Lower leg skin (tissue), 4 donors: ENCODE measurements at regions not wholly inside any gene's neighbourhood (a gene's known extent, or its start where the extent isn't known, plus 50 kb on each side); places are given as distances from the start of the nearest gene placed in this dataset.
"Not testable (repeated sequence)": the region's sequence is repeated elsewhere in the genome, so short reads cannot be mapped to it uniquely, and the experiment has no call there.

Source experiments
- DNase-seq, 2 donors: peaks; one replicate each; pipeline ENCODE4 v3.0.0-alpha.2; 2019; ENCODE audit warnings: low spot score in 2 of 2
- H3K4me3 ChIP-seq: fragments of 200-600 bp; sonication (generic); 2 replicates; pipeline ENCODE4 v1.5.1; 2017; ENCODE audit warnings: mild to moderate bottlenecking, low read depth; ENCODE audit not compliant: poor library complexity, severe bottlenecking
- POLR2A ChIP-seq, 2 donors: fragments of 450-650 bp; IDR thresholded peaks; one replicate each; pipeline ENCODE4 v1.6.1; 2016 to 2017; ENCODE audit warnings: antibody characterized with exemption in 2 of 2, mild to moderate bottlenecking in 1 of 2, moderate library complexity in 1 of 2
- WGBS, 2 donors: methylation state at CpG; one replicate each; pipeline ENCODE4 v1.1.5; 2018; 5-methylcytosine and 5-hydroxymethylcytosine counted together
- intact Hi-C: fragments of 100-400 bp; cut with DNase I; formaldehyde crosslinking; loops from one replicate; pipeline ENCODE4 v1.15.0; 2023; ENCODE audit warnings: low total_unique reads
- TF ChIP-seq, protein P1 (sequence below), 3 donors: fragments of 450-650 bp; IDR thresholded peaks; one replicate each; pipeline ENCODE4 v1.5.1; 2016; ENCODE audit warnings: antibody characterized with exemption in 3 of 3, mild to moderate bottlenecking in 3 of 3, moderate library complexity in 2 of 3

DNA sequence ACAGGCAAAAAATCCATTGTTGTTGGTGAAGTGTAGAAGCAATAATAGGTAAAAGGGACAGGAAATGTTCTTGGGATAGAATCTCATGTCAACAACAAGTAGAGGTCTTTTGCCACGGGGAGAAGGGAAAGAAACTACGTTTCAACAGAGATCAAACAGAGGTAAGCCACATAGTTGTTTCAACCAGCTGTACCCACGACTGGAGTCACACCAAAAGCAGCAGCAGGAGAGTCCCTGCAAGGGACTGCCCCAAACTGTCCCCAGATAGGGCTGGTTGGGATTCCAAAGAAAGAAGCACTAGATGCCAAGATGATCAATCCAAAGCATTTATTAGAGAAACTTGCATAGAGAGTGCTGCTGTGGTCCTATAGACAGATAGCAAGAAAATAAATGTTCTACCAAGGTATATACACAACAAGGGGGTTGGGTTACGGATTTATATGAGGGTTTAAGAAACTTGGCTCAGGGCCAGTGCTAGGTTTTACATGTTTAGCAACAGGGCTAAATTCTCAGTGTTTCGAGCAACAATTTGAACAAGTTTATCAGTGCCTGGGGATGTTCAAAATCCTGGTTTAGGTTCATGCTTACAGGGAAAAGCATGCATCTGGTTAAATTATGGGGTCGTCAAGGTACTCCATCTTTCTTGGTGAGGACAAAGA lies 466.5 kb downstream of the MMUT start:
- TF ChIP-seq, protein P1, sequence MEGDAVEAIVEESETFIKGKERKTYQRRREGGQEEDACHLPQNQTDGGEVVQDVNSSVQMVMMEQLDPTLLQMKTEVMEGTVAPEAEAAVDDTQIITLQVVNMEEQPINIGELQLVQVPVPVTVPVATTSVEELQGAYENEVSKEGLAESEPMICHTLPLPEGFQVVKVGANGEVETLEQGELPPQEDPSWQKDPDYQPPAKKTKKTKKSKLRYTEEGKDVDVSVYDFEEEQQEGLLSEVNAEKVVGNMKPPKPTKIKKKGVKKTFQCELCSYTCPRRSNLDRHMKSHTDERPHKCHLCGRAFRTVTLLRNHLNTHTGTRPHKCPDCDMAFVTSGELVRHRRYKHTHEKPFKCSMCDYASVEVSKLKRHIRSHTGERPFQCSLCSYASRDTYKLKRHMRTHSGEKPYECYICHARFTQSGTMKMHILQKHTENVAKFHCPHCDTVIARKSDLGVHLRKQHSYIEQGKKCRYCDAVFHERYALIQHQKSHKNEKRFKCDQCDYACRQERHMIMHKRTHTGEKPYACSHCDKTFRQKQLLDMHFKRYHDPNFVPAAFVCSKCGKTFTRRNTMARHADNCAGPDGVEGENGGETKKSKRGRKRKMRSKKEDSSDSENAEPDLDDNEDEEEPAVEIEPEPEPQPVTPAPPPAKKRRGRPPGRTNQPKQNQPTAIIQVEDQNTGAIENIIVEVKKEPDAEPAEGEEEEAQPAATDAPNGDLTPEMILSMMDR (IDR thresholded peaks at IDR 0.05) = no peak
- TF ChIP-seq POLR2A (IDR thresholded peaks at IDR 0.05) = no peak
- WGBS, 2 donors = 66 to 74% methylated on average over 6 of the region's 6 CpGs
- H3K4me3 ChIP-seq = no peak overlapping the region
- intact Hi-C loops = no loop called here
- no peak for DNase-seq

DNA sequence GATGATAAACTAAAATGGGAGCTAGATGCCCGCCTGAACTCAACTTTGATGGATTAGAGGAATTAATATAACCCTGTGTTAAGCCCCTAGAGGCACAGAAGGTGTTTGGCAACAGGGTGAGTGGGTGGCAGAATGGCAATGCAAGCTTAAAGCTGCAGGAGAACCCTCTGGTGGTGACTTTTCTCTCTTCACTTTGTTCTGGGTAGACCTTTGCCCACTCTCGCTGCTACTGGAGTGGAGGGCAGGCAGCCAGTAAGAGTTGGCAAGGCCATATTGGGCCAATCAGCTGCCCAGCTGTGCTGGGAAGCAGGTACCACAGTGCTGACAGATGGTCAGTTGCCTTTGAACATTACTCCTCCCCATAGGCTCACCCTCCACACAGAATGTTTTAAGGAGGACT lies 468.2 kb downstream of the MMUT start:
- H3K4me3 ChIP-seq = no peak overlapping the region
- 53 to 76% methylated on average over 2 of the region's 2 CpGs for WGBS, 2 donors
- DNase-seq = no peak
- TF ChIP-seq POLR2A (IDR thresholded peaks at IDR 0.05) = no peak
- TF ChIP-seq, protein P1 (IDR thresholded peaks at IDR 0.05) = no peak
- intact Hi-C loops = no loop called here

DNA sequence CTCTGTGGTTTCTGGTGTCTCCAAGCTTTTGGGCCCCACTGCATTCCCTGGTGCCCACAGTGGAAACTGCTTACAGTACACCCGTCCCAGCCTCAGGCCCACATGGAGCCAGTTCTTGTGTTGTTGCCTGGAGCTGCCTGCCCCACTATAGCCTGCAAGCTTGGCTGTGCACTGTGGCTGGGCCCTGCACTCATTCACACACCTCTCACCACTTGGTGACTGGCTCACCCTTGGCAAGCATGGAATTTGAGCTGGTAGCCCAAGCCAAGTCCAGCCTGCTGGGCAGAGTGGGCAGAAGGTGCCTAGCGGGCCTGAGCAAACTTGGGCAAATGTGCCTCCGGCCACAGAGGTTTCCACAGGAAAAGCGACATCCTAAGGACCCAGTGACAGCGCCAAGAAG lies 472.3 kb downstream of the MMUT start:
- no peak for DNase-seq
- WGBS, 2 donors = 91 to 93% methylated on average over 5 of the region's 5 CpGs
- H3K4me3 ChIP-seq = no peak overlapping the region
- intact Hi-C loops = no loop called here
- TF ChIP-seq, protein P1 (IDR thresholded peaks at IDR 0.05) = no peak
- no peak for TF ChIP-seq POLR2A (IDR thresholded peaks at IDR 0.05)

DNA sequence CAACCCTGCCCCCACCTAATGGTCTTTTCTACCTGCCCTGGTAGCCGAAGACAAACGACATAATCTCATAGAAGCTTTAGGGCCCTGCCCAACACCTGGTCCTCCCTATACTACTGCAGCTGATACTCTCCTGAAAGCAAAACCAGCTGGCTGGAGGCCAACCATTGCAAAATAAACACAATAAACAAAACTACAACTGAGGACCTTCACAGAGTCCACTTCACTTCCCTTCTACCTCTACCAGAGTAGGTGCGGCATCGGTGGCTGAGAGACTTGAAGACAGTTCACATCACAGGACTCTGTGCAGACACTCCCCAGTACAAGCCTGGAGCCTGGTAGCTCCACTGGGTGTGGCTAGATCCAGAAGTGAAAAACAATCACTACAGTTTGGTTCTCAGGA lies 476.2 kb downstream of the MMUT start:
- TF ChIP-seq, protein P1 (IDR thresholded peaks at IDR 0.05) = no peak
- no peak for TF ChIP-seq POLR2A (IDR thresholded peaks at IDR 0.05)
- intact Hi-C loops = no loop called here
- 78 to 93% methylated on average over 4 of the region's 4 CpGs for WGBS, 2 donors
- H3K4me3 ChIP-seq = no peak overlapping the region
- DNase-seq = peak in 1 of 2 donors; percentile 59

DNA sequence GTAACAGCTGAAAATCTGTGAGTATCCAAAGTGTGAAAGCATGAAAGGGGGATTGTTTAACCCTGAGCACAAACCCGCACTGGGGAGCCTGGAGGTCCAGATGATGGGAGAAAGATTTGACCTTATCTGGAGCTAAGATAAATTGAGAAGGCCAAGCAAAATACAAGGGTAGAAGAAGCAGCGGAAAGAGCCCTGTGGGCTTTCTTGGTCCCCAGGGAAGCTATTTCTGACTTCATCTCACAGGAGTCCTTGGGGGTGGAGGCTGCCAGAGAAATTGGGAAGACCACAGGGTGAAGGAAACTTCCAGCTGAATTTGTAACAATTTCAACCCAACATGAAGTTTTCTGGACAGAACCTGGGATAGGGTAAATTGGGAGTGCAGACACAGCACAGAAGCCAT lies 476.9 kb downstream of the MMUT start:
- peak in 1 of 2 donors; percentile 67 for DNase-seq
- TF ChIP-seq, protein P1 (IDR thresholded peaks at IDR 0.05) = no peak
- TF ChIP-seq POLR2A (IDR thresholded peaks at IDR 0.05) = no peak
- H3K4me3 ChIP-seq = no peak overlapping the region
- intact Hi-C loops = no loop called here
- 88 to 92% methylated on average over 2 of the region's 2 CpGs for WGBS, 2 donors

DNA sequence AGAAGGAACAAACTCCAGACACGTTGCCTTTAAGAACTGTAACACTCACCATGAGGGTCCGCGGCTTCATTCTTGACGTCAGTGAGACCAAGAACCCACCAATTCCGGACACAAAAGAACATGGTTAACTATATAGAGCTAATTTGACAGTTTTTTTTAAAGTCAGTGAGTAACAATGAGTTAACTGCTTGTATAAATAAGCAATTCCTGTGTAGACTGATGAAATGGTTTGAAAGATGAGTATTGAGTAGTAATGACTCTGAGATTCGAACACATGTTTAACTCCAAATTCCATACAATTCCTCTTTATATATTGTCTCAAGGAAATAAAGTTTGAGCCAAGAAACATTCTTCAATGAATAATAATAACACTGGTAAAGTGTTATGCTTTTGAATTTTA lies 478.0 kb downstream of the MMUT start:
- intact Hi-C loops = no loop called here
- DNase-seq = no peak
- no peak overlapping the region for H3K4me3 ChIP-seq
- no peak for TF ChIP-seq POLR2A (IDR thresholded peaks at IDR 0.05)
- TF ChIP-seq, protein P1 (IDR thresholded peaks at IDR 0.05) = no peak
- 80 to 86% methylated on average over 6 of the region's 6 CpGs for WGBS, 2 donors

DNA sequence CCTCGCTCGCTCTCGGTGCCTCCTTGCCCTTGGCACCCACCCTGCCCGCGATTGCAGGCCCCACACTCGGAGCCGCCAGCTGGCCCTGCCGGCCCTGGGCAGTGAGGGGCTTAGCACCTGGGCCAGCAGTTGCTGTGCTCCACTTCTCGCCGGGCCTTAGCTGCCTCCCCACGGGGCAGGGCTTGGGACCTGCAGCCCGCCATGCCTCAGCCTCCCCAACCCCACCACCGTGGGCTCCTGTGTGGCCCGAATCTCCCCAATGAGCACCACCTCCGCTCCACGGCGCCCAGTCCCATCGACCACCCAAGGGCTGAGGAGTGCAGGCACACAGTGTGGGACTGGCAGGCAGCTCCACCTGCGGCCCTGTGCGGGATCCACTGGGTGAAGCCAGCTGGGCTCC lies 479.1 kb downstream of the MMUT start:
- H3K4me3 ChIP-seq, intact Hi-C loops: not testable (repeated sequence)
- DNase-seq = peak in 1 of 2 donors; percentile 56
- 97% methylated on average over 19 to 20 of the region's 20 CpGs for WGBS, 2 donors
